HCT116 (cell line): ENCODE measurements at regions not wholly inside any gene's neighbourhood (a gene's known extent, or its start where the extent isn't known, plus 50 kb on each side); places are given as distances from the start of the nearest gene placed in this dataset.

ENCODE experiments used
- ATAC-seq: fragments of 200-7000 bp; cut with Tn5 transposase; 2 replicates; pipeline ENCODE4 v1.9.1; 2020; ENCODE audit warnings: mild to moderate bottlenecking, moderate library complexity
- BruUV-seq: library from RNA; stranded (reverse); fragments of 400-500 nt; replicated peaks from 2 replicates; lab custom pipeline; 2021; lab: Mats Ljungman, UMichigan
- CTCF ChIA-PET: fragments of 300-600 bp; sonication (Branson Sonifier 250); formaldehyde crosslinking; loops from one replicate; lab custom pipeline; 2021; ENCODE audit warnings: antibody characterized with exemption; lab: Charles Lee
- POLR2A ChIA-PET: fragments of 300-600, 350-600 bp; sonication (Branson Sonifier 250); formaldehyde crosslinking; loops from one replicate; lab custom pipeline; 2021; ENCODE audit warnings: antibody characterized with exemption; lab: Charles Lee
- RAD21 ChIA-PET, 2 experiments: fragments of 300-600 bp; sonication (Branson Sonifier 250); formaldehyde crosslinking; loops; one replicate each; lab custom pipeline; 2023; ENCODE audit warnings: low total read pairs in 2 of 2; ENCODE audit not compliant: uncharacterized antibody in 2 of 2, unreplicated experiment in 2 of 2, low non-redundant PET in 1 of 2; lab: Charles Lee
- DNase-seq: peaks from one replicate; pipeline ENCODE4 v3.0.0-alpha.2; 2010; ENCODE audit warnings: low read depth, low spot score
- H2AFZ ChIP-seq: fragments of 200-600 bp; shearing (Covaris generic), sonication (generic); 2 replicates; pipeline ENCODE4 v1.6.1; 2017; ENCODE audit warnings: low read depth, mixed run types, mixed read lengths, antibody characterized with exemption, low read length; ENCODE audit not compliant: poor library complexity, severe bottlenecking
- H3K27ac ChIP-seq: 2 replicates; pipeline ENCODE4 v1.5.1; 2012; ENCODE audit warnings: low read depth, low read length
- H3K27me3 ChIP-seq: fragments of 200-600 bp; sonication (generic); 2 replicates; pipeline ENCODE4 v1.6.1; 2016; ENCODE audit warnings: mixed run types, low read length, mixed read lengths; ENCODE audit not compliant: insufficient read depth
- H3K36me3 ChIP-seq, 2 experiments: fragments of 200-500 bp in 1 of 2; fragments of 200-600 bp in 1 of 2; sonication (Bioruptor generic) in 1 of 2; sonication (generic) in 1 of 2; 2 replicates each; pipeline versions ENCODE4 v1.5.1 to v1.6.1; 2014 to 2016; ENCODE audit warnings: low read length in 2 of 2, inconsistent platforms in 1 of 2, mixed read lengths in 1 of 2, mixed run types in 1 of 2; ENCODE audit not compliant: insufficient read depth in 2 of 2, control insufficient read depth in 1 of 2
- H3K4me1 ChIP-seq, 2 experiments: fragments of 200-600 bp in 1 of 2; sonication (generic) in 1 of 2; 2 replicates each; pipeline versions ENCODE4 v1.5.1 to v1.6.1; 2012 to 2017; ENCODE audit warnings: low read length in 2 of 2, inconsistent platforms in 1 of 2, mild to moderate bottlenecking in 1 of 2, mixed read lengths in 1 of 2, mixed run types in 1 of 2, moderate library complexity in 1 of 2; ENCODE audit not compliant: insufficient read depth in 2 of 2, control insufficient read depth in 1 of 2
- H3K4me2 ChIP-seq: fragments of 200-600 bp; sonication (generic); 2 replicates; pipeline ENCODE4 v1.6.1; 2017; ENCODE audit warnings: mixed run types, low read length, mixed read lengths
- H3K4me3 ChIP-seq, 2 experiments: fragments of 200-600 bp in 1 of 2; sonication (generic) in 1 of 2; replicated peaks in 1 of 2; 2 replicates each; pipeline ENCODE4 v1.5.1; 2011 to 2016; ENCODE audit warnings: low read length in 2 of 2, control low read depth in 1 of 2, low read depth in 1 of 2, mild to moderate bottlenecking in 1 of 2, mixed read lengths in 1 of 2, mixed run types in 1 of 2
- H3K79me2 ChIP-seq: fragments of 200-600 bp; sonication (generic); 2 replicates; pipeline ENCODE4 v1.6.1; 2017; ENCODE audit warnings: mild to moderate bottlenecking, mixed run types, low read length, moderate library complexity, mixed read lengths; ENCODE audit not compliant: insufficient read depth
- H3K9ac ChIP-seq: fragments of 200-600 bp; sonication (generic); 2 replicates; pipeline ENCODE4 v1.6.1; 2016; ENCODE audit warnings: low read length, mixed read lengths
- H3K9me2 ChIP-seq: fragments of 200-600 bp; sonication (generic), shearing (Covaris generic); 2 replicates; pipeline ENCODE4 v1.6.1; 2017; ENCODE audit warnings: mixed run types, mild to moderate bottlenecking, moderate library complexity; ENCODE audit not compliant: insufficient read depth
- H3K9me3 ChIP-seq, 2 experiments: fragments of 200-500 bp in 1 of 2; fragments of 200-600 bp in 1 of 2; sonication (Bioruptor generic) in 1 of 2; sonication (generic) in 1 of 2; 2 replicates each; pipeline ENCODE4 v1.6.1; 2014 to 2017; ENCODE audit warnings: low read length in 2 of 2, mixed read lengths in 2 of 2, inconsistent platforms in 1 of 2, low read depth in 1 of 2, mild to moderate bottlenecking in 1 of 2, mixed run types in 1 of 2, moderate library complexity in 1 of 2; ENCODE audit not compliant: control insufficient read depth in 1 of 2, insufficient read depth in 1 of 2
- H4K20me1 ChIP-seq: fragments of 200-600 bp; sonication (generic), shearing (Covaris generic); 2 replicates; pipeline ENCODE4 v1.6.1; 2017; ENCODE audit warnings: mixed run types, mild to moderate bottlenecking, moderate library complexity; ENCODE audit not compliant: insufficient read depth
- CBX3 ChIP-seq: IDR thresholded peaks from 2 replicates; pipeline ENCODE4 v1.6.1; 2012; ENCODE audit warnings: low read depth
- CEBPB ChIP-seq: IDR thresholded peaks from 2 replicates; pipeline ENCODE4 v1.6.1; 2012; ENCODE audit warnings: low read depth
- ELF1 ChIP-seq: IDR thresholded peaks from 2 replicates; pipeline ENCODE4 v1.6.1; 2012; ENCODE audit warnings: low read depth, borderline replicate concordance
- EZH2 ChIP-seq: fragments of 200-600 bp; sonication (generic); IDR thresholded peaks from 2 replicates; pipeline ENCODE4 v1.6.1; 2017; ENCODE audit warnings: antibody characterized with exemption, mixed run types
- FOSL1 ChIP-seq: IDR thresholded peaks from 2 replicates; pipeline ENCODE4 v1.6.1; 2012; ENCODE audit warnings: low read depth
- POLR2A ChIP-seq: IDR thresholded peaks from 2 replicates; pipeline ENCODE4 v1.7.0; 2011; ENCODE audit warnings: borderline replicate concordance; ENCODE audit not compliant: insufficient read depth, insufficient read length; ENCODE audit errors: extremely low read depth
- POLR2AphosphoS5 ChIP-seq: IDR thresholded peaks from 2 replicates; pipeline ENCODE4 v1.6.1; 2011; ENCODE audit warnings: mild to moderate bottlenecking, low read depth, low read length, moderate library complexity
- SP1 ChIP-seq: IDR thresholded peaks from 2 replicates; pipeline ENCODE4 v1.6.1; 2012; ENCODE audit warnings: low read depth
- YY1 ChIP-seq: IDR thresholded peaks from 2 replicates; pipeline ENCODE4 v1.6.1; 2011; ENCODE audit warnings: low read length, low read depth, moderate library complexity, mild to moderate bottlenecking; ENCODE audit not compliant: insufficient replicate concordance; ENCODE audit errors: extremely low read depth
- ZFX ChIP-seq: fragments of 450-650 bp; IDR thresholded peaks from 2 replicates; pipeline ENCODE4 v1.6.1; 2017
- ZNF274 ChIP-seq: fragments of 200-500 bp; sonication (Bioruptor generic); IDR thresholded peaks from 2 replicates; pipeline ENCODE4 v1.6.1; 2014; ENCODE audit warnings: mild to moderate bottlenecking, low read depth, low read length, inconsistent platforms
- intact Hi-C: fragments of 100-400 bp; cut with micrococcal nuclease; formaldehyde crosslinking; loops from 2 replicates; pipeline ENCODE4 v1.10.0; 2022
- TF ChIP-seq, protein P1 (sequence below), 3 experiments: fragments of 200-600 bp in 1 of 3; sonication (generic) in 1 of 3; IDR thresholded peaks in 2 of 3; conservative IDR thresholded peaks in 1 of 3; 2 replicates each; pipeline ENCODE4 v1.5.1; 2012 to 2017; ENCODE audit warnings: low read depth in 2 of 3, low read length in 2 of 3, antibody characterized with exemption in 1 of 3, borderline replicate concordance in 1 of 3, control low read depth in 1 of 3, mild to moderate bottlenecking in 1 of 3, mixed read lengths in 1 of 3, mixed run types in 1 of 3, moderate library complexity in 1 of 3; ENCODE audit not compliant: insufficient read depth in 1 of 3
- TF ChIP-seq, protein P2 (sequence below): IDR thresholded peaks from 2 replicates; pipeline ENCODE4 v1.6.1; 2012; ENCODE audit warnings: low read depth
- TF ChIP-seq, protein P3 (sequence below): IDR thresholded peaks from 2 replicates; pipeline ENCODE4 v1.6.1; 2012
- TF ChIP-seq, protein P4 (sequence below): IDR thresholded peaks from 2 replicates; pipeline ENCODE4 v1.6.1; 2012
- TF ChIP-seq, protein P5 (sequence below): IDR thresholded peaks from 2 replicates; pipeline ENCODE4 v1.6.1; 2011; ENCODE audit warnings: mild to moderate bottlenecking, low read length, moderate library complexity; ENCODE audit not compliant: insufficient replicate concordance; ENCODE audit errors: extremely low read depth

DNA sequence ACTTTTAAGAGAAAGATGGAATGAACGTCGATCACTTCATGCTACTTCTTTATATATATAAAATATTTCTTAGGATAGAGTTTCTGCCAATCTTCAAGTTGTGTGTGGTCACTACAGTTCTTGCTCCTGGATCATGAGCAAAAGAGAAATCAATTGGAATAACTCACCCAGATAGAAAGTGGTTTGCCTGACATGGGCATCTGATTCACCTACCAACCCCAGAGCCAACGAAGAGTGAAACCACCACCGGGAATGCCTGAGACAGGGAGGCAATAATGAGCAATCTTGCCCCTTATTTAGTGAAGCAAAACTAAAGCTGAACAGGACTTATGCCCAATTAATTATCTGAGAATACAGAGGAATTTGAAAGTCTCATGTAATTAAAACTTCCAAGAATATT, 250.2 kb upstream of the REG3G start:
- Histone ChIP-seq H3K4me2 (no peak overlapping the region), H4K20me1 (no peaks in the 10 kb centered on the region), H3K36me3 (no peaks in the 10 kb centered on the region), H3K27ac (no peak overlapping the region), H3K79me2 (no peaks in the 10 kb centered on the region), H3K9ac (no peak overlapping the region), H2AFZ (no peak overlapping the region), H3K4me1 (no peaks in the 10 kb centered on the region), H3K27me3 (no peaks in the 10 kb centered on the region), H3K9me3 (peaks cover 0 to 31% of the 10 kb centered on the region in 2 experiments; a peak in 3 of 4 replicates), H3K9me2 (no peaks in the 10 kb centered on the region), H3K4me3 (no peak overlapping the region)
- TF ChIP-seq, protein P1, sequence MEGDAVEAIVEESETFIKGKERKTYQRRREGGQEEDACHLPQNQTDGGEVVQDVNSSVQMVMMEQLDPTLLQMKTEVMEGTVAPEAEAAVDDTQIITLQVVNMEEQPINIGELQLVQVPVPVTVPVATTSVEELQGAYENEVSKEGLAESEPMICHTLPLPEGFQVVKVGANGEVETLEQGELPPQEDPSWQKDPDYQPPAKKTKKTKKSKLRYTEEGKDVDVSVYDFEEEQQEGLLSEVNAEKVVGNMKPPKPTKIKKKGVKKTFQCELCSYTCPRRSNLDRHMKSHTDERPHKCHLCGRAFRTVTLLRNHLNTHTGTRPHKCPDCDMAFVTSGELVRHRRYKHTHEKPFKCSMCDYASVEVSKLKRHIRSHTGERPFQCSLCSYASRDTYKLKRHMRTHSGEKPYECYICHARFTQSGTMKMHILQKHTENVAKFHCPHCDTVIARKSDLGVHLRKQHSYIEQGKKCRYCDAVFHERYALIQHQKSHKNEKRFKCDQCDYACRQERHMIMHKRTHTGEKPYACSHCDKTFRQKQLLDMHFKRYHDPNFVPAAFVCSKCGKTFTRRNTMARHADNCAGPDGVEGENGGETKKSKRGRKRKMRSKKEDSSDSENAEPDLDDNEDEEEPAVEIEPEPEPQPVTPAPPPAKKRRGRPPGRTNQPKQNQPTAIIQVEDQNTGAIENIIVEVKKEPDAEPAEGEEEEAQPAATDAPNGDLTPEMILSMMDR (IDR thresholded peaks at IDR 0.05 in 2 of 3, conservative IDR thresholded peaks at IDR 0.05 in 1 of 3; ENCODE audit: borderline replicate concordance in 1 of 3, insufficient read depth in 1 of 3, low read depth in 2 of 3, low read length in 2 of 3), result no peak
- TF ChIP-seq, protein P2, sequence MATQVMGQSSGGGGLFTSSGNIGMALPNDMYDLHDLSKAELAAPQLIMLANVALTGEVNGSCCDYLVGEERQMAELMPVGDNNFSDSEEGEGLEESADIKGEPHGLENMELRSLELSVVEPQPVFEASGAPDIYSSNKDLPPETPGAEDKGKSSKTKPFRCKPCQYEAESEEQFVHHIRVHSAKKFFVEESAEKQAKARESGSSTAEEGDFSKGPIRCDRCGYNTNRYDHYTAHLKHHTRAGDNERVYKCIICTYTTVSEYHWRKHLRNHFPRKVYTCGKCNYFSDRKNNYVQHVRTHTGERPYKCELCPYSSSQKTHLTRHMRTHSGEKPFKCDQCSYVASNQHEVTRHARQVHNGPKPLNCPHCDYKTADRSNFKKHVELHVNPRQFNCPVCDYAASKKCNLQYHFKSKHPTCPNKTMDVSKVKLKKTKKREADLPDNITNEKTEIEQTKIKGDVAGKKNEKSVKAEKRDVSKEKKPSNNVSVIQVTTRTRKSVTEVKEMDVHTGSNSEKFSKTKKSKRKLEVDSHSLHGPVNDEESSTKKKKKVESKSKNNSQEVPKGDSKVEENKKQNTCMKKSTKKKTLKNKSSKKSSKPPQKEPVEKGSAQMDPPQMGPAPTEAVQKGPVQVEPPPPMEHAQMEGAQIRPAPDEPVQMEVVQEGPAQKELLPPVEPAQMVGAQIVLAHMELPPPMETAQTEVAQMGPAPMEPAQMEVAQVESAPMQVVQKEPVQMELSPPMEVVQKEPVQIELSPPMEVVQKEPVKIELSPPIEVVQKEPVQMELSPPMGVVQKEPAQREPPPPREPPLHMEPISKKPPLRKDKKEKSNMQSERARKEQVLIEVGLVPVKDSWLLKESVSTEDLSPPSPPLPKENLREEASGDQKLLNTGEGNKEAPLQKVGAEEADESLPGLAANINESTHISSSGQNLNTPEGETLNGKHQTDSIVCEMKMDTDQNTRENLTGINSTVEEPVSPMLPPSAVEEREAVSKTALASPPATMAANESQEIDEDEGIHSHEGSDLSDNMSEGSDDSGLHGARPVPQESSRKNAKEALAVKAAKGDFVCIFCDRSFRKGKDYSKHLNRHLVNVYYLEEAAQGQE, result no peak
- TF ChIP-seq EZH2, result no peak
- TF ChIP-seq ELF1, result no peak
- no peak for TF ChIP-seq YY1
- TF ChIP-seq ZFX, result no peak
- TF ChIP-seq, protein P3, sequence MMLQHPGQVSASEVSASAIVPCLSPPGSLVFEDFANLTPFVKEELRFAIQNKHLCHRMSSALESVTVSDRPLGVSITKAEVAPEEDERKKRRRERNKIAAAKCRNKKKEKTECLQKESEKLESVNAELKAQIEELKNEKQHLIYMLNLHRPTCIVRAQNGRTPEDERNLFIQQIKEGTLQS, result no peak
- TF ChIP-seq POLR2A, result no peak
- TF ChIP-seq CBX3, result no peak
- TF ChIP-seq POLR2AphosphoS5, result no peak
- no peak for TF ChIP-seq SP1
- TF ChIP-seq CEBPB, result no peak
- TF ChIP-seq, protein P4, sequence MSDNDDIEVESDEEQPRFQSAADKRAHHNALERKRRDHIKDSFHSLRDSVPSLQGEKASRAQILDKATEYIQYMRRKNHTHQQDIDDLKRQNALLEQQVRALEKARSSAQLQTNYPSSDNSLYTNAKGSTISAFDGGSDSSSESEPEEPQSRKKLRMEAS, result no peak
- no peak for TF ChIP-seq FOSL1
- TF ChIP-seq, protein P5, sequence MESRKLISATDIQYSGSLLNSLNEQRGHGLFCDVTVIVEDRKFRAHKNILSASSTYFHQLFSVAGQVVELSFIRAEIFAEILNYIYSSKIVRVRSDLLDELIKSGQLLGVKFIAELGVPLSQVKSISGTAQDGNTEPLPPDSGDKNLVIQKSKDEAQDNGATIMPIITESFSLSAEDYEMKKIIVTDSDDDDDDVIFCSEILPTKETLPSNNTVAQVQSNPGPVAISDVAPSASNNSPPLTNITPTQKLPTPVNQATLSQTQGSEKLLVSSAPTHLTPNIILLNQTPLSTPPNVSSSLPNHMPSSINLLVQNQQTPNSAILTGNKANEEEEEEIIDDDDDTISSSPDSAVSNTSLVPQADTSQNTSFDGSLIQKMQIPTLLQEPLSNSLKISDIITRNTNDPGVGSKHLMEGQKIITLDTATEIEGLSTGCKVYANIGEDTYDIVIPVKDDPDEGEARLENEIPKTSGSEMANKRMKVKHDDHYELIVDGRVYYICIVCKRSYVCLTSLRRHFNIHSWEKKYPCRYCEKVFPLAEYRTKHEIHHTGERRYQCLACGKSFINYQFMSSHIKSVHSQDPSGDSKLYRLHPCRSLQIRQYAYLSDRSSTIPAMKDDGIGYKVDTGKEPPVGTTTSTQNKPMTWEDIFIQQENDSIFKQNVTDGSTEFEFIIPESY, result no peak
- no peak for TF ChIP-seq ZNF274
- ATAC-seq (no peak), DNase-seq (no peak)
- intact Hi-C loops, result no loop called here
- ChIA-PET POLR2A (no interaction called here), CTCF (no interaction called here), RAD21 (no interaction called here)
- no TSS peak for BruUV-seq
